Tibial artery (tissue), 4 donors: ENCODE measurements at regions not wholly inside any gene's neighbourhood (a gene's known extent, or its start where the extent isn't known, plus 50 kb on each side); places are given as distances from the start of the nearest gene placed in this dataset.

Source experiments
- DNase-seq, 2 donors: peaks; one replicate each; pipeline ENCODE4 v3.0.0-alpha.2; 2019
- H3K27ac ChIP-seq, 2 donors: fragments of 200-600 bp; sonication (generic) in 1 of 2; 1 replicate in 1 of 2; 2 replicates in 1 of 2; pipeline ENCODE4 v1.5.1; 2018 to 2019; ENCODE audit warnings: mild to moderate bottlenecking in 1 of 2
- H3K27me3 ChIP-seq, 2 donors: fragments of 200-600 bp; sonication (generic) in 1 of 2; one replicate each; pipeline versions ENCODE4 v1.5.1 to v1.6.0; 2016 to 2019
- H3K36me3 ChIP-seq, 3 donors: fragments of 200-600 bp; sonication (generic) in 2 of 3; one replicate each; pipeline ENCODE4 v1.5.1; 2016 to 2019; ENCODE audit warnings: mild to moderate bottlenecking in 2 of 3
- H3K4me1 ChIP-seq, 4 donors: fragments of 200-600 bp; sonication (generic) in 2 of 4; 1 replicate in 3 of 4; 2 replicates in 1 of 4; pipeline ENCODE4 v1.5.1; 2016 to 2019
- H3K4me3 ChIP-seq, 2 donors: fragments of 200-600 bp; sonication (generic) in 1 of 2; 1 replicate in 1 of 2; 2 replicates in 1 of 2; pipeline ENCODE4 v1.5.1; 2018 to 2019; ENCODE audit warnings: mild to moderate bottlenecking in 2 of 2
- H3K9me3 ChIP-seq, 3 donors: fragments of 200-600 bp; sonication (generic) in 1 of 3; one replicate each; pipeline ENCODE4 v1.5.1; 2016 to 2019
- intact Hi-C: fragments of 100-400 bp; cut with DNase I; formaldehyde crosslinking; loops from one replicate; pipeline ENCODE4 v1.15.0; 2023; ENCODE audit warnings: low total_unique reads
- TF ChIP-seq, protein P1 (sequence below), 2 experiments: fragments of 200-600 bp in 1 of 2; fragments of 450-650 bp in 1 of 2; IDR thresholded peaks; one replicate each; pipeline ENCODE4 v1.5.1; 2017 to 2019; ENCODE audit warnings: antibody characterized with exemption in 2 of 2, mild to moderate bottlenecking in 1 of 2, moderate library complexity in 1 of 2

DNA sequence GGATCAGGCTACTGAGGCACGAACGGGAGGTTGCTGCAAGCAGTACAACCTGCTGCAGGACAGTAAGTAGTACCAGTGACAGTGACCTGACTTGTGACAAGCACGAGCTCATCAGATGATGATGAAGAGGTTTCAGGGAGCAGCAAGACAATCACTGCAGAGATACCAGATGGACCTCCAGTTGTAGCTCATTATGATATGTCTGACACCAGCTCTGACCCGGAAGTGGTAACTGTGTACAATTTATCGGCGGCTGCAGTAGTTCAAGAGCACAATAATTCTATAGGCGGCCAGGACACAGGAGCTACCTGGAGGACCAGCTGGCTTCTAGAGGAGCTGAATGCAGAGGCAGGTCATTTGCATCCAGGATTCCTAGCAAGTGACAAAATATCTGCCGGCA is 64.0 kb upstream of the GULP1 start:
- H3K4me1 ChIP-seq: no peaks in the 10 kb centered on the region
- no peaks in the 10 kb centered on the region for H3K27me3 ChIP-seq
- H3K36me3 ChIP-seq: no peaks in the 10 kb centered on the region
- no peaks in the 10 kb centered on the region for H3K9me3 ChIP-seq
- no peak overlapping the region for H3K4me3 ChIP-seq
- TF ChIP-seq, protein P1, sequence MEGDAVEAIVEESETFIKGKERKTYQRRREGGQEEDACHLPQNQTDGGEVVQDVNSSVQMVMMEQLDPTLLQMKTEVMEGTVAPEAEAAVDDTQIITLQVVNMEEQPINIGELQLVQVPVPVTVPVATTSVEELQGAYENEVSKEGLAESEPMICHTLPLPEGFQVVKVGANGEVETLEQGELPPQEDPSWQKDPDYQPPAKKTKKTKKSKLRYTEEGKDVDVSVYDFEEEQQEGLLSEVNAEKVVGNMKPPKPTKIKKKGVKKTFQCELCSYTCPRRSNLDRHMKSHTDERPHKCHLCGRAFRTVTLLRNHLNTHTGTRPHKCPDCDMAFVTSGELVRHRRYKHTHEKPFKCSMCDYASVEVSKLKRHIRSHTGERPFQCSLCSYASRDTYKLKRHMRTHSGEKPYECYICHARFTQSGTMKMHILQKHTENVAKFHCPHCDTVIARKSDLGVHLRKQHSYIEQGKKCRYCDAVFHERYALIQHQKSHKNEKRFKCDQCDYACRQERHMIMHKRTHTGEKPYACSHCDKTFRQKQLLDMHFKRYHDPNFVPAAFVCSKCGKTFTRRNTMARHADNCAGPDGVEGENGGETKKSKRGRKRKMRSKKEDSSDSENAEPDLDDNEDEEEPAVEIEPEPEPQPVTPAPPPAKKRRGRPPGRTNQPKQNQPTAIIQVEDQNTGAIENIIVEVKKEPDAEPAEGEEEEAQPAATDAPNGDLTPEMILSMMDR (IDR thresholded peaks at IDR 0.05): no peak
- DNase-seq: no peak
- intact Hi-C loops: no loop called here
- no peak overlapping the region for H3K27ac ChIP-seq

DNA sequence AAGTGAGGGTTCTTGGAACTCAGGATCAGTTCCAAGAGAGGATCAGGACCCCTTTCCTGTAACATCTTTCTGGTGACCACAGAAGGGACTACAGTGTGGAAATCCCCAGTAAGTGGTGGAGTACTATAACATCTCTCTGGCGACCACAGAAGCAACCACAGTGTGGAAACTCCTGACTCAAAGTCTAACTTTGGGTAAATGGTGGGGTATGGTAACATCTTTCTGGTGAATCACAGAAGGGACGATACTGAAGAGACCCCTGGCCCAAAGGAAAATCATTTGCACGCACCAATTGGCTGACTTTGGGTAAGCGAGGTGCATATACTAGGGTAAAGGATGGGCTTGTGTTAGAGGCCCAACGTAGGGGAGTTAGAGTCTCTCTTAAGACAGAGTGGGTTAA is 56.3 kb upstream of the GULP1 start:
- Histone ChIP-seq H3K36me3 (no peaks in the 10 kb centered on the region), H3K4me3 (no peak overlapping the region), H3K27ac (no peak overlapping the region), H3K27me3 (no peaks in the 10 kb centered on the region), H3K4me1 (no peaks in the 10 kb centered on the region), H3K9me3 (peaks cover 0 to 10% (median 0%) of the 10 kb centered on the region in 3 donors)
- intact Hi-C loops: no loop called here
- TF ChIP-seq, protein P1 (IDR thresholded peaks at IDR 0.05): no peak
- no peak for DNase-seq

DNA sequence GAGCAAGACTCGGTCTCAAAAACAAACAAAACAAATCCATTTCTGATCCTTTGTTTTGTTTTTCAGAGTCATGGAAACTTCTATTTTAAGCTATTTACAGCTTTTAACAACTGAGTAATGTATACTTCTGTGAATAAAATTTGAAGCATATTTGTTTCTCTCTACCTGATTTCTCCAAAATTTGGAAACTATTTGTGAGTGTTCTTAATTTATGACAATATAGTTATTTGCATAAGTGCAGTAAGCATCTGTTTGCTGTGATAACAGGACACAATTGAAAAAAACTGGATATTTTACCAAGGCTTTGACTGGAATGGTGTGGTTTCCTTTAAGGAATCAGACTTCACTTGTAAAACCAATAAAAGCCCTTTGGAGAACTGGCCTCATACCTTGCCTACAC is 53.3 kb upstream of the GULP1 start:
- Histone ChIP-seq H3K9me3 (peaks cover 0 to 10% (median 0%) of the 10 kb centered on the region in 3 donors), H3K4me1 (no peaks in the 10 kb centered on the region), H3K27ac (no peak overlapping the region), H3K27me3 (no peaks in the 10 kb centered on the region), H3K36me3 (no peaks in the 10 kb centered on the region), H3K4me3 (no peak overlapping the region)
- no peak for DNase-seq
- TF ChIP-seq, protein P1 (IDR thresholded peaks at IDR 0.05): no peak
- intact Hi-C loops: no loop called here
